Naive B cell (primary cell): ENCODE measurements at regions not wholly inside any gene's neighbourhood (a gene's known extent, or its start where the extent isn't known, plus 50 kb on each side); places are given as distances from the start of the nearest gene placed in this dataset.

Experiments used
- ATAC-seq, 2 donors: fragments of 150-1000 bp; cut with Tn5 transposase; 2 replicates each; pipeline ENCODE4 v1.10.0; 2021; ENCODE audit warnings: low read depth in 2 of 2, mild to moderate bottlenecking in 2 of 2, moderate library complexity in 2 of 2
- DNase-seq: peaks from one replicate; pipeline ENCODE4 v3.0.0; 2022
- H3K27ac Mint-ChIP-seq, 6 donors: one replicate each; pipeline ENCODE4 v1.8.0; 2020 to 2022; ENCODE audit warnings: mild to moderate bottlenecking in 6 of 6, mixed read lengths in 6 of 6, moderate library complexity in 5 of 6, inconsistent platforms in 2 of 6
- H3K27me3 Mint-ChIP-seq, 3 donors: one replicate each; pipeline ENCODE4 v1.8.0; 2021 to 2022; ENCODE audit warnings: mixed read lengths in 3 of 3, mild to moderate bottlenecking in 1 of 3
- H3K36me3 Mint-ChIP-seq, 2 donors: one replicate each; pipeline ENCODE4 v1.8.0; 2020 to 2022; ENCODE audit warnings: mixed read lengths in 2 of 2, inconsistent platforms in 1 of 2, mild to moderate bottlenecking in 1 of 2
- H3K4me1 Mint-ChIP-seq, 3 donors: one replicate each; pipeline ENCODE4 v1.8.0; 2020 to 2022; ENCODE audit warnings: mixed read lengths in 3 of 3, inconsistent platforms in 1 of 3, mild to moderate bottlenecking in 1 of 3, moderate library complexity in 1 of 3
- H3K4me3 Mint-ChIP-seq, 8 donors: one replicate each; pipeline ENCODE4 v1.8.0; 2020 to 2022; ENCODE audit warnings: mild to moderate bottlenecking in 8 of 8, mixed read lengths in 8 of 8, moderate library complexity in 8 of 8, inconsistent platforms in 2 of 8
- H3K9me3 Mint-ChIP-seq, 7 donors: one replicate each; pipeline ENCODE4 v1.8.0; 2020 to 2022; ENCODE audit warnings: mixed read lengths in 7 of 7, mild to moderate bottlenecking in 5 of 7, inconsistent platforms in 2 of 7, moderate library complexity in 1 of 7

GRCh38 chr1:29645586-29645985, 409.3 kb downstream of the PTPRU start:
- peaks cover 9 to 27% (median 20%) of the 10 kb centered on the region in 3 donors for H3K27me3 Mint-ChIP-seq
- H3K36me3 Mint-ChIP-seq = no peaks in the 10 kb centered on the region
- ATAC-seq (no peak), DNase-seq (no peak)
- peak overlapping the region in 1 of 6 donors; percentile 19 for H3K27ac Mint-ChIP-seq
- no peaks in the 10 kb centered on the region for H3K4me1 Mint-ChIP-seq
- H3K4me3 Mint-ChIP-seq = no peak overlapping the region
- H3K9me3 Mint-ChIP-seq = peaks cover 0 to 9% (median 0%) of the 10 kb centered on the region in 7 donors

- DNase-seq = no peak
- Mint-ChIP-seq H3K36me3 (no peaks in the 10 kb centered on the region), H3K9me3 (peaks cover 0 to 9% (median 0%) of the 10 kb centered on the region in 7 donors), H3K27ac (no peak overlapping the region), H3K27me3 (peaks cover 5 to 27% (median 20%) of the 10 kb centered on the region in 3 donors), H3K4me1 (no peaks in the 10 kb centered on the region), H3K4me3 (no peak overlapping the region)
- no peak for ATAC-seq
These were observed 408.5 kb downstream of the PTPRU start for GRCh38 chr1:29644812-29645211.

- ATAC-seq = no peak
- Mint-ChIP-seq H3K9me3 (peaks cover 0 to 9% (median 0%) of the 10 kb centered on the region in 7 donors), H3K27ac (no peak overlapping the region), H3K27me3 (peaks cover under 1 to 18% (median 14%) of the 10 kb centered on the region in 3 donors), H3K4me1 (no peaks in the 10 kb centered on the region), H3K36me3 (no peaks in the 10 kb centered on the region), H3K4me3 (no peak overlapping the region)
- no peak for DNase-seq
These were observed 407.6 kb downstream of the PTPRU start for GRCh38 chr1:29643838-29644440.

DNA sequence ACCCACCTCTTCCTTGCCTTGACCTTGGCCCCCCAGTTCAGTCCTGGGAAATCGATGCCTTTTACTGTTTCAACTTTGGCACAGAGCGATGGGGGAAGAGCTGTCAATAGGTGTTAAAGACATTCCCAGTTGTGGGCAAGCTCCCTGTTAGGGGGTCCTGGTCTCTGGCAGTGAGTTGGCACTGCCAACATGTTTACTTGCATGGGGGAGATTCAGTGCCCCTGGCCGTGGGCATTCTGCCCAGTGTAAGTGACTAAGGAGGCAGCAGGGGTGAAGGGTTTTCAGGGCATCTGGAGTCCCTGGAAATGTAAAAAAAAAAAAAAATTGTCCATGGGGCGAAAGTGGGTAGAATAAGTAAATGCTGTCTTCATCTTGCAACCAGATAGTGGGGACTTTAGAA, 407.0 kb downstream of the PTPRU start:
- DNase-seq = no peak
- Mint-ChIP-seq H3K27ac (no peak overlapping the region), H3K27me3 (peaks cover 0 to 17% (median 9%) of the 10 kb centered on the region in 3 donors), H3K9me3 (peaks cover 0 to 9% (median 0%) of the 10 kb centered on the region in 7 donors), H3K36me3 (no peaks in the 10 kb centered on the region), H3K4me3 (no peak overlapping the region), H3K4me1 (no peaks in the 10 kb centered on the region)
- no peak for ATAC-seq

GRCh38 chr1:29642519-29642918, 406.2 kb downstream of the PTPRU start:
- Mint-ChIP-seq H3K4me1 (no peaks in the 10 kb centered on the region), H3K9me3 (peaks cover 0 to 9% (median 0%) of the 10 kb centered on the region in 7 donors), H3K27me3 (peaks cover 0 to 9% (median 2%) of the 10 kb centered on the region in 3 donors), H3K4me3 (no peak overlapping the region), H3K36me3 (no peaks in the 10 kb centered on the region), H3K27ac (no peak overlapping the region)
- no peak for ATAC-seq
- DNase-seq = no peak

GRCh38 chr1:29641921-29642320, 405.6 kb downstream of the PTPRU start:
- DNase-seq (no peak), ATAC-seq (no peak)
- Mint-ChIP-seq H3K4me3 (no peak overlapping the region), H3K9me3 (peaks cover 0 to 9% (median 0%) of the 10 kb centered on the region in 7 donors), H3K4me1 (no peaks in the 10 kb centered on the region), H3K36me3 (no peaks in the 10 kb centered on the region), H3K27ac (no peak overlapping the region), H3K27me3 (peaks cover 0 to 9% (median 6%) of the 10 kb centered on the region in 3 donors)

DNA sequence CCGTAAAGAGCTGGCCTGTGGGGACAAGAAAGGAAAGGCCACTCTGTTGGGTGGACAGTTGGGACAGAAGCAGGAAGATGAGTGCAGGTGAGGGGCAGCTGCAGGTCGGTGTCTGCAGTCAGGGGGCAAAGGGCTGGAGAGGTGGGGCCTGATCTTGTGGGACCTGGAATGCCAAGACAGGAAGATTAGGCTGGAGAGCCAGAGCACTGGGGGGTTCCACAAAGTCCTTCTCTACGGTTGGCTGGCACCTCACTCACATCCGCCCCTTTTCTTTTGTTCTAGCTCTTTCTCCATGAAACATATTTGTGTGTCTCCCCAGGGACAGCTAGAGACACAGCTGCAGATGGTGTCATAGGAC, 404.1 kb downstream of the PTPRU start:
- no peak for ATAC-seq
- H3K36me3 Mint-ChIP-seq = no peaks in the 10 kb centered on the region

GRCh38 chr1:29639741-29640427, 403.6 kb downstream of the PTPRU start:
- H3K27ac Mint-ChIP-seq = no peak overlapping the region
- H3K36me3 Mint-ChIP-seq = no peaks in the 10 kb centered on the region
- H3K4me1 Mint-ChIP-seq = peaks cover 0 to 2% (median 0%) of the 10 kb centered on the region in 3 donors
- H3K9me3 Mint-ChIP-seq = peaks cover 0 to 5% (median 0%) of the 10 kb centered on the region in 7 donors
- ATAC-seq (no peak), DNase-seq (no peak)
- H3K4me3 Mint-ChIP-seq = no peak overlapping the region
- H3K27me3 Mint-ChIP-seq = peaks cover 0 to 22% (median 16%) of the 10 kb centered on the region in 3 donors

More for the DNA sequence above, 404.1 kb downstream of the PTPRU start:
- Mint-ChIP-seq H3K4me1 (peaks cover 0 to 2% (median 0%) of the 10 kb centered on the region in 3 donors), H3K4me3 (no peak overlapping the region), H3K27ac (no peak overlapping the region), H3K27me3 (peaks cover 0 to 19% (median 14%) of the 10 kb centered on the region in 3 donors), H3K9me3 (peaks cover 0 to 9% (median 0%) of the 10 kb centered on the region in 7 donors)
- no peak for DNase-seq

- Mint-ChIP-seq H3K27me3 (peaks cover 0 to 22% (median 16%) of the 10 kb centered on the region in 3 donors), H3K4me1 (peaks cover 0 to 2% (median 0%) of the 10 kb centered on the region in 3 donors), H3K36me3 (no peaks in the 10 kb centered on the region)
These were observed 402.9 kb downstream of the PTPRU start for GRCh38 chr1:29639156-29639736.

DNA sequence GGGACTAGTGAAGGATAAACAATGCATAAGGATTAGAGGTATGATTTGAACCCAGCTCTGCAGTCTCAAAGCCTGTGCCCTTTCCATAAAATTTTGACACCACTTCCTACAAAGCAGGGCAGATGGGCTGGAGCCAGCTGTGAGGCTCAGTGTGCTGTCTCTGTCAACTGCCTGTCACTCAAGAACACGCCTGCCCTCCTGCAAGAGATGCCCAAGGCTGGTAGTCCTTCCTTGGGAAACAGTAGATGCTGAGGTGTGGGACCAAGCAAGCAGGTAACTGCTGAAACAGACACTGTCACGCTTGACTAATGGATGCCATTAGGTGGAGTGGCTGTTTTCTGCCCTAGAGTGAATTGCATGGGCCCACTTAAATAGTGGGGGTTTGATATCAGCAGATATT, 402.0 kb downstream of the PTPRU start:
- no peak overlapping the region for H3K4me3 Mint-ChIP-seq
- ATAC-seq (no peak), DNase-seq (no peak)
- no peaks in the 10 kb centered on the region for H3K36me3 Mint-ChIP-seq
- peaks cover 6 to 22% (median 22%) of the 10 kb centered on the region in 3 donors for H3K27me3 Mint-ChIP-seq
- H3K9me3 Mint-ChIP-seq = peaks cover 0 to 5% (median 0%) of the 10 kb centered on the region in 7 donors
- no peak overlapping the region for H3K27ac Mint-ChIP-seq
- peaks cover 0 to 2% (median 0%) of the 10 kb centered on the region in 3 donors for H3K4me1 Mint-ChIP-seq

More at GRCh38 chr1:29639156-29639736, 402.9 kb downstream of the PTPRU start:
- ATAC-seq = no peak
- no peak overlapping the region for H3K27ac Mint-ChIP-seq
- peaks cover 0 to 5% (median 0%) of the 10 kb centered on the region in 7 donors for H3K9me3 Mint-ChIP-seq
- no peak overlapping the region for H3K4me3 Mint-ChIP-seq
- no peak for DNase-seq

DNA sequence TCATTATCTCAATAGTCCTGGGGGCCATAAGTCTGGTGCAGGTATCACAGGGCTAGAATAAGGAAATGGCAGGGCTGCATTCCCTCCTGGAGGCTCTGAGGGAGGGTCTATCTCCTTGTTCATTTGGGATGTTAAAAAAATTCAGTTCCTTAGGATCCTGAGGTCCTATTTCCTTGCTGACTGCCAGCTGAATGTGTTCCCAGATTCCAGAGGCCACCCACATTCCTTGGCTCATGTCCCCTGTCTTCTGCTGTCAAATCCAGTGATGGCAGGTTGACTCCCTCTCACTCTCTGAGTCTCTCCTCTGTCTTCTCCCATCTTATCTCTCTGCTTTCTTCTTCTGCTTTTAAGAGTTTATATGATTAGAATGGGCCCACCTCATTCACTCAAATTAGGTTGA, 400.6 kb downstream of the PTPRU start:
- ATAC-seq (no peak), DNase-seq (no peak)
- H3K9me3 Mint-ChIP-seq = peaks cover 0 to 5% (median 0%) of the 10 kb centered on the region in 7 donors
- H3K4me3 Mint-ChIP-seq = no peak overlapping the region
- H3K36me3 Mint-ChIP-seq = no peaks in the 10 kb centered on the region
- peaks cover 6 to 31% (median 22%) of the 10 kb centered on the region in 3 donors for H3K27me3 Mint-ChIP-seq
- no peak overlapping the region for H3K27ac Mint-ChIP-seq
- H3K4me1 Mint-ChIP-seq = peaks cover 0 to 2% (median 0%) of the 10 kb centered on the region in 3 donors

- Mint-ChIP-seq H3K27me3 (peaks cover 10 to 31% (median 22%) of the 10 kb centered on the region in 3 donors), H3K4me1 (peaks cover 0 to 2% (median 0%) of the 10 kb centered on the region in 3 donors), H3K9me3 (peaks cover 0 to 4% (median 0%) of the 10 kb centered on the region in 7 donors), H3K4me3 (no peak overlapping the region), H3K27ac (peak overlapping the region in 1 of 6 donors; percentile 66), H3K36me3 (no peaks in the 10 kb centered on the region)
- DNase-seq = no peak
- ATAC-seq = no peak
These were observed 399.4 kb downstream of the PTPRU start for GRCh38 chr1:29635501-29636263.

DNA sequence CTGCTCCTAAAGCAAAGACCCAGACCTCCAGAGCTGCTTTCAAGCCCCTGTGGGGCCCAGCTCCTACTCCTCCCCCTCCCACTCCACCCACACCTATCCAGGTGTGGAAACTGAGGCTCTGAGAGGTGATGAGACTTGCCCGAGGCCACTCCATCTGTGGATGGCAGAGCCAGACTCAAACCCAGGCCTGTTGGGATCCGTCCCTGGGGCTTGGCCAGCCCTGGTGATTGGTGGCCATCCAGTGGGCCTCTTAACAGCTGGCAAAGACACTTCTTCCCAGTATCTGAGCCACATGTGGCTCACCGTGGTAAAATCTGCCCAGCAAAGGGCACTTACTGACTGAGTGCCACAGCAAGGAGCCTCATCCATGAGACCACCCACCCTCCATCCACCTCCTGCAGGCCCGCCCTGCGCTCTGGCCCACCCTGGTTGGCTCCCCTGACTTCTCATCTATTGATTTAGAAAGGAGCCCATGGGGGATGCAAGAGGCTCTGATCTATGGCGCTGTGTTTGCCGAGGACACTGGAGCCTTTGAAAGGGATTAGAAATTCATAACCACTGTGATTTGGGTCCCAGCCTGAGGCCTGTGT, 398.5 kb downstream of the PTPRU start:
- DNase-seq = no peak
- Mint-ChIP-seq H3K27me3 (peaks cover 10 to 31% (median 22%) of the 10 kb centered on the region in 3 donors), H3K9me3 (peaks cover 0 to 4% (median 0%) of the 10 kb centered on the region in 7 donors), H3K4me3 (no peak overlapping the region), H3K36me3 (no peaks in the 10 kb centered on the region), H3K4me1 (peaks cover 0 to 2% (median 0%) of the 10 kb centered on the region in 3 donors), H3K27ac (no peak overlapping the region)
- no peak for ATAC-seq
